Bone marrow (tissue), 2 donors: ENCODE measurements at regions not wholly inside any gene's neighbourhood (a gene's known extent, or its start where the extent isn't known, plus 50 kb on each side); places are given as distances from the start of the nearest gene placed in this dataset.
"Not testable (repeated sequence)": the region's sequence is repeated elsewhere in the genome, so short reads cannot be mapped to it uniquely, and the experiment has no call there.

Experiments used
- DNase-seq, 2 donors: peaks; one replicate each; lab custom pipeline; 2025; lab: John Stamatoyannopoulos, UW

- DNase-seq: no peak
These were observed 193.3 kb downstream of the CEP135 start for GRCh38 chr4:56142088-56142487.

- DNase-seq: no peak
These were observed 190.6 kb downstream of the CEP135 start for GRCh38 chr4:56139241-56139827.

DNA sequence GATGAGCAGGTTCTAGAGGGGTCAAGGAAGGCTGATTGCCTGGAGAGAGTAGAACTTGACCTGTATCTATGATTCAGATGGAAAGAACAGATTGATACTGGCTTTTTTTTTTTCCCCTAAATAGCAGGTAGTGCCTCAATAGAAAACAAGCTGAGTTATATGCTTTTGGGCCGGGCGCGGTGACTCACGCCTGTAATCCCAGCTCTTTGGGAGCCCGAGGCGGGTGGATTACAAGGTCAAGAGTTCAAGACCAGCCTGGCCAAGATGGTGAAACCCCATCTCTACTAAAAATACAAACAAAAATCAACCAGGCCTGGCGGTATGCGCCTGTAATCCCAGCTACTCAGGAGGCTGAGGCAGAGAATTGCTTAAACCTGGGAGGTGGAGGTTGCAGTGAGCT, 186.1 kb downstream of the CEP135 start:
- not testable (repeated sequence) for DNase-seq

DNA sequence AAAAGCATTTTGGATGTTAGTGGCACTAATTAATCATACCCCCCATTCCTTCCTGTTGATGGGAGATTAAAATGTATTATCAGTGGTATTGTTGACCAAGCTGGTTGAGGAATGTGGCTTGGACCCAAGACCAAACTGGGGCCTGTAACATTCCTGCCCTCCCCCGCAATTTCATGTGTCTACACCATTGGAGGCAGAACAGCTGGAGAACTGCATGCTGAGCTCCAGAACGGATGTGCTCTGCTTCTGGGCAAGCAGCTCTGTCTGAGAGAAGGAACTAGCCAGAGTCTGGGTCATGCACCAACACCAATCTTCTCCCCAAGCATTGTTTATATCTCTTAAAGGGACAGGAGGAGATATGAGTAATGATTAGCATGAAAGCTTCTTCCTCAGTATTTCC, 185.5 kb downstream of the CEP135 start:
- DNase-seq: peak in 1 of 2 donors; percentile 73

DNA sequence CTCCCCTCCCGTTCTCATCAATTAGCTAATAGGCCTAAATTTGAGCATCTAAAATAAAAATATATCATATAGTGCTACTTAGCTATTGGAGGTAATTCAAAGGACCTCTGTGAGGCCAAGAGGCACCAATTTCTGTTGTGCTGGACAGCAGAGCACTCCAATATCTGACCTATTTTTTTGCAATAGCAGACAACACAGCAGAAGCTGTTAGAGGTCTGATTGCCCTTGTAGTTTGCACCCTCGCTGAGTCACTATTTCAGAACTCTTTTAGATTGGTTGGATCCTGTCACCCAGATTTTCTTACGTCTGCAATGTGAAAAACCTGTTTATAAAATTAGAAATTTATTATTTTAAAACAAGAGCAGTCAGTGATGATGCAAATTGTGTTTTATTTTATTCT, 184.1 kb downstream of the CEP135 start:
- DNase-seq: no peak

DNA sequence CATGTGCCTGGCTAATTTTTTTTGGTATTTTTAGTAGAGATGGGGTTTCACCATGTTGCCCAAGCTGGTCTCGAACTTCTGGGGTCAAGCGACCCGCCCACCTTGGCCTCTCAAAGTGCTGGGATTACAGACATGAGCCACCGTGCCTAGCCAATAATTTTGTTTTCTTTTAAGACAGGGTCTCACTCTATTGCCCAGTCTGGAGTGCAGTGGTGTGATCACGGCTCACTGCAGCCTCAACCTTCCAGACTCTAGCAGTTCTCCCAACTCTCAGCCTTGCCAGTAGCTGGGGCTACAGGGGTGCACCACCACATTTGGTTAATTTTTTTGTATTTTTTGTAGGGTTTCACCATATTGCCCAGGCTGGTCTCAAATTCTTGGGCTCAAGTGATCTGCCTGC, 183.4 kb downstream of the CEP135 start:
- not testable (repeated sequence) for DNase-seq

- DNase-seq: no peak
These were observed 181.9 kb downstream of the CEP135 start for GRCh38 chr4:56130606-56131155.

- DNase-seq: peak in 1 of 2 donors; percentile 16
These were observed 180.7 kb downstream of the CEP135 start for GRCh38 chr4:56129431-56129861.

- no peak for DNase-seq
These were observed 179.5 kb downstream of the CEP135 start for GRCh38 chr4:56128213-56128612.

GRCh38 chr4:56127716-56128115, 179.0 kb downstream of the CEP135 start:
- DNase-seq: no peak

- no peak for DNase-seq
These were observed 174.8 kb downstream of the CEP135 start for GRCh38 chr4:56123547-56123946.

GRCh38 chr4:56123051-56123450, 174.3 kb downstream of the CEP135 start:
- DNase-seq: no peak

GRCh38 chr4:56118845-56119244, 170.1 kb downstream of the CEP135 start:
- DNase-seq: no peak

DNA sequence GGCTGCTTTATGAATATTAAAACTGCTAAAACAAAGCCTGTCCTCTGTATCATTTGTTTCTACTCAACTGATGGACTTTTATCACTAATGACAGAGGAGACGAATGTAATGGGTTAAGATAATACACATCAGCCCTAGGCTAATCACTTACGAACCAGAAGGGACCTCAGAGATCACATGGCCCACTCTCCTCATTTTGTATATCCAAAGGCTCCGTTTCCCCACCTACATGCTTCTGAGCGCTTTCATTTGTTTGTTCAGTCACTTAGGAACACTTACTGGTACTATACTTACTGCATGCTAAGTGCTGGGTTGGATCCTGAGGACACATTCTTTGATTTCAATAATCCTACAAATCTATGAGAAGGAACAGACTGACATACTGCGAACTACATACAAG, 169.3 kb downstream of the CEP135 start:
- no peak for DNase-seq

DNA sequence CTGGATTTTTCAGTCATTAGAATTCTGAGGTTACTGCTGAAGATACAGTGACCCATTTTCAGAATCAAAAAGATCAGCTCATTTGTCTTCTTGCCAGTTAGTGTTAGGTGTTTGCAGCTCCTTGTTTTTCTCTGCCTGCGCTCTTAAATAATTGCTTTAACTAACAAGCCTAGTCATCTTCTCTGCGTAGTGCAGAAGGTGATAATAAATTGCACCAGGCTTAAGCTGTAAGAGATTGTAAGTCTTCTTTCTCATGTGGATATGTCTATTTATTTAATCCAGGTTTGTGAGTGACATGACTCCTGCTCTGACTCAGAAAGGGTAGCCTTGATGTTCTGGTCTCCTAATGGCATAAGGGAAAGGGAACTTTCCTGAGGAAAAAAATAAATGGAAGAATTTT, 167.2 kb downstream of the CEP135 start:
- DNase-seq: no peak

DNA sequence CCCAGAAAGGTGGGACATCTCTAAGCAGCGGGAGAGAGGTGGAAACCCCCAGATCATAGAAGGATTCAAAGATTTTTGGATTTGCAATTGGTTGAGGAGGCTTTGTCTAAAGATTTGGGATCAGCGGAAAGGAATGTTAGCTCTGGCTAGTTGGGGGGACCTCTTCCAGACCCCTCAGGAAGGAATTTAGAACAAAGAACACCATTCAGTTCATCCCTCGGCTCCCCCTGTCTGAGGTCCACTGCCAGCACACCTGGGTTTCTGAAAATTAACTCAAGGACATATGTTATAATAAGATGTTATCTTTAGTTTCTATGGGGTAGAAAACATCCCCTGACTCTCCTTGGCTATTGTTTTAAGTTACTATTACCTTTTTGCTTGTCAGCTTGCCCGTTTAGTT, 163.6 kb downstream of the CEP135 start:
- no peak for DNase-seq

- no peak for DNase-seq
These were observed 157.7 kb downstream of the CEP135 start for GRCh38 chr4:56106180-56107147.

DNA sequence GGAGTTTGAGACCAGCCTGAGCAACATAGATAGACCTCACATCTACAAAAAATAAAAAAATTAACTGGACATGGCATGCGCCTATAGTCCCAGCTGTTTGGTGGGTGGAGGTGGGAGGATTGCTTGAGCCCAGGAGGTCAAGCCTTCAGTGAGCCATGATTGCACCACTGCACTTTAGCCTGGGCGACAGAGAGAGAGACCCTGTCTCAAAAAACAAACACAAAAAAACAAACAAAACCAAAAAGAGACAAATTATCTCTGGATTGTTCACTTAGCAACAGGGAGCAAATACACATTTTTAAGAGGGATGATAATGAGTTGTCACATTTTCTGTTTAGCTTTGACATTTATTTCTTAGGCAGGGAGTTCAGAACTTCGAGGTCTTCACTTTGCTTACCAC, 155.4 kb downstream of the CEP135 start:
- no peak for DNase-seq

DNA sequence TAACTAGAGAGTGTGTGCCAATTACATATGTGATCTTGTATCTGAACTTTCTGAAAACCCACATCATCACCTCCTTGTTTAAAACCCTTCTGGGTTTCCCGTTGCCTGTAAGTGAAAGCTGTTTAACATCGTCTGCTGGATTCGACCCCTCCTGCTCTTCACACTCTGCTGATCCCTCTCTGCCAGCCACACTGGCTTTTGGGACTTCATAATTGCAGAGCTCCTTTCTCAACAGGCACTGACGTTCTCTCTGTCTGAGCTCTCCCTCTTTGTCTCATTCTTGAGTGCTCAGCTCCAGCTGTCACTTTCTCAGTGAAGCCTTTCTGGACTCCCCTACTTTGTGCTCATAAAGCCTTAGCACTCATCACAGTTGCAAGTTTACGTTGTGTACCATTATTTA, 153.9 kb downstream of the CEP135 start:
- no peak for DNase-seq

DNA sequence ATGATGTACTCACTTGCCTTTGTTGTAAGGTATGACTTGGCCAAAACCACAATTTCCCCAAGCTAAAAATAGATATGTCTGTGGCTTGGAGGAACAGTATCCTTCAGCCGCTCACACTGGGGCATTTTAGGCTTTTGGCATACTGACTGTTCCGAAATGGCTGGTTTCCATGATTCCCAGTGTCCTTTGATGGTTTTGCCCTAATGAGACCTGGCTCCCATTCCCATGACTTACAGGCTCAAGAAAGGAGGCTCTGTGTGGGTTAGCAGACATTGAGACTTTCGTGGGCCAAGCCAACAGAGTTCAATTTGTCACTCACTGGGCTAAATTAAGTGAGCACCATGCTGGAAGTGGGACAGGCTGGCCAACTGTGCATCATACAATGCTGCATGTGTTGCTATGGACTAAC, 150.6 kb downstream of the CEP135 start:
- no peak for DNase-seq

DNA sequence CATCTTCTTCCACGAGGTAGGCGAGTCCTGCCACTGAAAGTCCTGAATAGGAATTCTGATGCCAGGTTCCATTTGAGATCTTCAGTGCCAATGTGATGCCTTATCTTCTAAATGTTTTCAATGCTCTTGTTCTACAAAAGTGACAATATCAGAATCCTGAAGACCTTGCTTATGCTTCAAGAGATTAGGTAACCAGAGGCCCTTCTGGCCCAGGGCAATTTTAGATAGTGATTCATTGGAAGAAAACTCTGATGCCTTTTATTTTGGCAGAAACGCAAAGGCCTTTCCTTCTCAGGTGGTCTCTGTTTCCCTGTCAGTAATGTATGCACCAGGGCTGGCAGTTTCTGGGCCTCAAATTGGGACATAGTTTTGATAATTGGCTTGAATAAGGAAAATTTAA, 144.8 kb downstream of the CEP135 start:
- DNase-seq: no peak

- DNase-seq: no peak
These were observed 143.8 kb downstream of the CEP135 start for GRCh38 chr4:56092540-56092939.

GRCh38 chr4:56086561-56086960, 137.8 kb downstream of the CEP135 start:
- DNase-seq: no peak
